Lung (tissue), 11 donors: ENCODE measurements at regions not wholly inside any gene's neighbourhood (a gene's known extent, or its start where the extent isn't known, plus 50 kb on each side); places are given as distances from the start of the nearest gene placed in this dataset.
A peak's percentile ranks its signal among the peaks of the same experiment; 100 is the strongest.

ENCODE experiments used
- ATAC-seq: fragments of 200-7000 bp; cut with Tn5 transposase; one replicate; pipeline ENCODE4 v1.9.1; 2020; ENCODE audit warnings: moderate number of reproducible peaks; ENCODE audit not compliant: insufficient read depth, low FRiP score
- DNase-seq, 3 donors: peaks; one replicate each; pipeline ENCODE4 v3.0.0-alpha.2; 2013 to 2017
- H3K27ac ChIP-seq, 2 donors: one replicate each; pipeline ENCODE4 v1.5.1; 2013; ENCODE audit warnings: mild to moderate bottlenecking in 2 of 2, moderate library complexity in 2 of 2, control low read depth in 1 of 2, inconsistent platforms in 1 of 2, low read depth in 1 of 2, low read length in 1 of 2
- H3K27me3 ChIP-seq, 3 donors: one replicate each; pipeline ENCODE4 v1.5.1; 2013; ENCODE audit warnings: low read length in 2 of 3; ENCODE audit not compliant: control insufficient read depth in 3 of 3, insufficient read depth in 3 of 3
- H3K36me3 ChIP-seq, 4 donors: one replicate each; pipeline ENCODE4 v1.5.1; 2013; ENCODE audit warnings: low read length in 4 of 4, mild to moderate bottlenecking in 1 of 4, moderate library complexity in 1 of 4; ENCODE audit not compliant: control insufficient read depth in 4 of 4, insufficient read depth in 4 of 4
- H3K4me1 ChIP-seq, 5 donors: one replicate each; pipeline ENCODE4 v1.5.1; 2013; ENCODE audit warnings: low read length in 5 of 5, mild to moderate bottlenecking in 2 of 5, moderate library complexity in 1 of 5; ENCODE audit not compliant: control insufficient read depth in 5 of 5, insufficient read depth in 5 of 5
- H3K4me3 ChIP-seq: one replicate; pipeline ENCODE4 v1.5.1; 2013; ENCODE audit warnings: mild to moderate bottlenecking, control low read depth, moderate library complexity
- H3K9ac ChIP-seq, 2 donors: one replicate each; pipeline ENCODE4 v1.5.1; 2013; ENCODE audit warnings: low read length in 2 of 2, control low read depth in 1 of 2; ENCODE audit not compliant: insufficient read depth in 1 of 2
- H3K9me3 ChIP-seq, 4 donors: one replicate each; pipeline ENCODE4 v1.5.1; 2013; ENCODE audit warnings: low read length in 3 of 4, mild to moderate bottlenecking in 1 of 4, moderate library complexity in 1 of 4; ENCODE audit not compliant: control insufficient read depth in 4 of 4, insufficient read depth in 3 of 4
- CTCF ChIP-seq: IDR thresholded peaks from 2 replicates; pipeline ENCODE4 v1.5.1; 2012; ENCODE audit warnings: mild to moderate bottlenecking; ENCODE audit errors: control extremely low read depth, extremely low read depth
- WGBS, 2 donors: extraction: QIAGEN DNeasy Blood & Tissue Kit; methylation state at CpG; one replicate each; pipeline ENCODE4 v1.1.7; 2013; 5-methylcytosine and 5-hydroxymethylcytosine counted together
- donor health status: control.
- donor health status: control.
- donor health status: Bipolar disorder and iron deficiency.
- donor health status: healthy.
- donor health status: DM: yes; HTN: yes; CAD: no.

GRCh38 chr3:124229836-124230235 is 237.9 kb upstream of the ROPN1 start:
- H3K9me3 ChIP-seq, result peaks cover 0 to 5% (median 0%) of the 10 kb centered on the region in 4 donors
- H3K9ac ChIP-seq, result no peak overlapping the region
- 77 to 89% methylated on average over 2 of the region's 2 CpGs for WGBS, 2 donors
- no peak overlapping the region for H3K27ac ChIP-seq
- ATAC-seq, result no peak
- DNase-seq, result no peak
- H3K4me3 ChIP-seq, result no peak overlapping the region
- H3K4me1 ChIP-seq, result no peaks in the 10 kb centered on the region
- no peaks in the 10 kb centered on the region for H3K27me3 ChIP-seq
- TF ChIP-seq CTCF, result no peak
- peaks cover 0 to 7% (median 1%) of the 10 kb centered on the region in 4 donors for H3K36me3 ChIP-seq

DNA sequence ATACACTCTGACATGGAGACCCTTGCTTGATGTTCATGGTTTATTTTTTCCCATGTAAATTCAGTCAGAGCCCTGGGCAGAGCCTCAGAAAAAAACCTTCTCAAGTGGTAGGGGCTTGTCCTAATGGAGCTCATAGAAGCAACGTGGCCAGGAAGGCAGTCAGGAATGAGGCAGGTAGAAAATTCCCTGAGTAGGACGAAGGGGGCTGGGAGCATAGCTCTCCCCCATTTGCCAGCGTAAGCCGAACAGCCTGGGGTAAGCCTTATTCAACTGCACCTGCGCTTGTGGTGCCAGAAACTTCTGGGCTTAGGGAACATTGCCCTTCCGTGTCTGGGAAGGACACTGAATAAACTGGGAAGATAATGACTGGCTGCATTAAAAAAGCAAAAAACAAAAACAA is 238.5 kb upstream of the ROPN1 start:
- 83 to 89% methylated on average over 6 of the region's 6 CpGs for WGBS, 2 donors
- Histone ChIP-seq H3K9ac (no peak overlapping the region), H3K4me1 (no peaks in the 10 kb centered on the region), H3K27me3 (no peaks in the 10 kb centered on the region), H3K27ac (no peak overlapping the region), H3K36me3 (peaks cover 0 to 8% (median 1%) of the 10 kb centered on the region in 4 donors), H3K4me3 (no peak overlapping the region), H3K9me3 (peaks cover 0 to 5% (median 0%) of the 10 kb centered on the region in 4 donors)
- ATAC-seq (no peak), DNase-seq (no peak)
- TF ChIP-seq CTCF, result no peak

- Histone ChIP-seq H3K36me3 (peaks cover 0 to 11% (median 1%) of the 10 kb centered on the region in 4 donors), H3K4me1 (no peaks in the 10 kb centered on the region), H3K27me3 (no peaks in the 10 kb centered on the region), H3K27ac (no peak overlapping the region), H3K9me3 (peaks cover 0 to 5% (median 0%) of the 10 kb centered on the region in 4 donors), H3K9ac (no peak overlapping the region), H3K4me3 (no peak overlapping the region)
- no peak for DNase-seq
- TF ChIP-seq CTCF, result no peak
- 89 to 93% methylated on average over 7 of the region's 7 CpGs for WGBS, 2 donors
- no peak for ATAC-seq
Measured at GRCh38 chr3:124230998-124231397, 239.1 kb upstream of the ROPN1 start.

DNA sequence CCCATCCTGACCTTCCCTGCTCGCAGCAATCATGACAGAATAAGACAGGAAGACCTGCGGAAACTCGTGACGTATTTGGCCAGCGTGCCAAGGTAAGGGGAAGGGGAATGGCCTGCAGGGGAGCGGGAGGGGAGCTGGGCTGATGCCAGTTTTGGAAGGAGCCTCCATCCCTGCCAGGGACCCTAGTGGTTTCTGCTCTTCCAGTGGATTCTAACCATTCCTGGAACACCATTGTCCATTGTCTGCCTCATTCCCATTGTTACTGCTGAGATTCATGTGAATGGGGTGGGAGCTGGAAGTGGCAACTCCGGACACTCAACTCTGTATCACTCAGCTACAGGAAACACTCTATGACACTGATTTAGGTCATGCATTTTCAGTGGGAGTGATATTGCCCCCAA is 242.9 kb upstream of the ROPN1 start:
- TF ChIP-seq CTCF, result no peak
- H3K9me3 ChIP-seq, result no peaks in the 10 kb centered on the region
- H3K4me1 ChIP-seq, result no peaks in the 10 kb centered on the region
- 72 to 84% methylated on average over 7 of the region's 7 CpGs for WGBS, 2 donors
- peaks cover 0 to 4% (median 1%) of the 10 kb centered on the region in 4 donors for H3K36me3 ChIP-seq
- no peak overlapping the region for H3K27ac ChIP-seq
- H3K27me3 ChIP-seq, result no peaks in the 10 kb centered on the region
- no peak for ATAC-seq
- H3K4me3 ChIP-seq, result no peak overlapping the region
- peak in 1 of 3 donors; percentile 25 for DNase-seq
- no peak overlapping the region for H3K9ac ChIP-seq
